Lung (tissue), 11 donors: ENCODE measurements at regions not wholly inside any gene's neighbourhood (a gene's known extent, or its start where the extent isn't known, plus 50 kb on each side); places are given as distances from the start of the nearest gene placed in this dataset.

Experiments
- ATAC-seq: fragments of 200-7000 bp; cut with Tn5 transposase; one replicate; pipeline ENCODE4 v1.9.1; 2020; ENCODE audit warnings: moderate number of reproducible peaks; ENCODE audit not compliant: insufficient read depth, low FRiP score
- DNase-seq, 3 donors: peaks; one replicate each; pipeline ENCODE4 v3.0.0-alpha.2; 2013 to 2017
- H3K27ac ChIP-seq, 2 donors: one replicate each; pipeline ENCODE4 v1.5.1; 2013; ENCODE audit warnings: mild to moderate bottlenecking in 2 of 2, moderate library complexity in 2 of 2, control low read depth in 1 of 2, inconsistent platforms in 1 of 2, low read depth in 1 of 2, low read length in 1 of 2
- H3K27me3 ChIP-seq, 3 donors: one replicate each; pipeline ENCODE4 v1.5.1; 2013; ENCODE audit warnings: low read length in 2 of 3; ENCODE audit not compliant: control insufficient read depth in 3 of 3, insufficient read depth in 3 of 3
- H3K36me3 ChIP-seq, 4 donors: one replicate each; pipeline ENCODE4 v1.5.1; 2013; ENCODE audit warnings: low read length in 4 of 4, mild to moderate bottlenecking in 1 of 4, moderate library complexity in 1 of 4; ENCODE audit not compliant: control insufficient read depth in 4 of 4, insufficient read depth in 4 of 4
- H3K4me1 ChIP-seq, 5 donors: one replicate each; pipeline ENCODE4 v1.5.1; 2013; ENCODE audit warnings: low read length in 5 of 5, mild to moderate bottlenecking in 2 of 5, moderate library complexity in 1 of 5; ENCODE audit not compliant: control insufficient read depth in 5 of 5, insufficient read depth in 5 of 5
- H3K4me3 ChIP-seq: one replicate; pipeline ENCODE4 v1.5.1; 2013; ENCODE audit warnings: mild to moderate bottlenecking, control low read depth, moderate library complexity
- H3K9ac ChIP-seq, 2 donors: one replicate each; pipeline ENCODE4 v1.5.1; 2013; ENCODE audit warnings: low read length in 2 of 2, control low read depth in 1 of 2; ENCODE audit not compliant: insufficient read depth in 1 of 2
- H3K9me3 ChIP-seq, 4 donors: one replicate each; pipeline ENCODE4 v1.5.1; 2013; ENCODE audit warnings: low read length in 3 of 4, mild to moderate bottlenecking in 1 of 4, moderate library complexity in 1 of 4; ENCODE audit not compliant: control insufficient read depth in 4 of 4, insufficient read depth in 3 of 4
- CTCF ChIP-seq: IDR thresholded peaks from 2 replicates; pipeline ENCODE4 v1.5.1; 2012; ENCODE audit warnings: mild to moderate bottlenecking; ENCODE audit errors: control extremely low read depth, extremely low read depth
- WGBS, 2 donors: extraction: QIAGEN DNeasy Blood & Tissue Kit; methylation state at CpG; one replicate each; pipeline ENCODE4 v1.1.7; 2013; 5-methylcytosine and 5-hydroxymethylcytosine counted together
- donor health status: control.
- donor health status: control.
- donor health status: Bipolar disorder and iron deficiency.
- donor health status: healthy.
- donor health status: DM: yes; HTN: yes; CAD: no.

GRCh38 chr14:42715316-42715715, 1108.6 kb downstream of the LRFN5 start:
- no peak overlapping the region for H3K27ac ChIP-seq
- H3K9me3 ChIP-seq: no peaks in the 10 kb centered on the region
- H3K36me3 ChIP-seq: no peaks in the 10 kb centered on the region
- H3K4me3 ChIP-seq: no peak overlapping the region
- no peaks in the 10 kb centered on the region for H3K4me1 ChIP-seq
- no peak for TF ChIP-seq CTCF
- 68 to 83% methylated on average over 2 of the region's 2 CpGs for WGBS, 2 donors
- no peak overlapping the region for H3K9ac ChIP-seq
- no peaks in the 10 kb centered on the region for H3K27me3 ChIP-seq
- ATAC-seq (no peak), DNase-seq (no peak)

- Histone ChIP-seq H3K27ac (no peak overlapping the region), H3K27me3 (no peaks in the 10 kb centered on the region), H3K9me3 (no peaks in the 10 kb centered on the region), H3K4me3 (no peak overlapping the region), H3K4me1 (no peaks in the 10 kb centered on the region), H3K36me3 (no peaks in the 10 kb centered on the region), H3K9ac (no peak overlapping the region)
- DNase-seq (no peak), ATAC-seq (no peak)
- TF ChIP-seq CTCF: no peak
- 88 to 95% methylated on average over 4 of the region's 4 CpGs for WGBS, 2 donors
These were observed 1103.4 kb downstream of the LRFN5 start for GRCh38 chr14:42710071-42710470.

- ATAC-seq: no peak
- H3K4me3 ChIP-seq: no peak overlapping the region
- no peak overlapping the region for H3K27ac ChIP-seq
- H3K9me3 ChIP-seq: no peaks in the 10 kb centered on the region
- WGBS, 2 donors: 90 to 93% methylated on average over 1 of the region's 1 CpG
- no peak overlapping the region for H3K9ac ChIP-seq
- DNase-seq: no peak
- H3K36me3 ChIP-seq: no peaks in the 10 kb centered on the region
- no peak for TF ChIP-seq CTCF
- H3K27me3 ChIP-seq: no peaks in the 10 kb centered on the region
- no peaks in the 10 kb centered on the region for H3K4me1 ChIP-seq
These were observed 1096.8 kb downstream of the LRFN5 start for GRCh38 chr14:42703501-42703900.

GRCh38 chr14:42687421-42687820, 1080.7 kb downstream of the LRFN5 start:
- Histone ChIP-seq H3K9ac (no peak overlapping the region), H3K4me3 (no peak overlapping the region), H3K27ac (no peak overlapping the region), H3K4me1 (no peaks in the 10 kb centered on the region), H3K9me3 (no peaks in the 10 kb centered on the region), H3K27me3 (no peaks in the 10 kb centered on the region), H3K36me3 (no peaks in the 10 kb centered on the region)
- TF ChIP-seq CTCF: no peak
- no peak for ATAC-seq
- WGBS, 2 donors: 59 to 76% methylated on average over 2 of the region's 2 CpGs
- DNase-seq: no peak
